Sigmoid colon (tissue), 4 donors: ENCODE measurements at regions not wholly inside any gene's neighbourhood (a gene's known extent, or its start where the extent isn't known, plus 50 kb on each side); places are given as distances from the start of the nearest gene placed in this dataset.

Source experiments
- CTCF ChIP-seq, 4 experiments: fragments of 450-650 bp in 3 of 4; fragments of 200-600 bp in 1 of 4; IDR thresholded peaks; one replicate each; pipeline ENCODE4 v1.5.1; 2016 to 2019; ENCODE audit warnings: antibody characterized with exemption in 4 of 4, mild to moderate bottlenecking in 3 of 4, moderate library complexity in 2 of 4
- EP300 ChIP-seq, 4 donors: sonication (generic); formaldehyde crosslinking; IDR thresholded peaks; one replicate each; pipeline ENCODE4 v1.6.1; 2017; ENCODE audit warnings: antibody characterized with exemption in 4 of 4
- POLR2A ChIP-seq, 2 donors: fragments of 450-650 bp; IDR thresholded peaks; one replicate each; pipeline ENCODE4 v1.6.1; 2016; ENCODE audit warnings: antibody characterized with exemption in 2 of 2, mild to moderate bottlenecking in 2 of 2, moderate library complexity in 2 of 2
- POLR2AphosphoS5 ChIP-seq, 4 donors: sonication (generic); formaldehyde crosslinking; IDR thresholded peaks; one replicate each; pipeline ENCODE4 v1.6.1; 2017; ENCODE audit warnings: antibody characterized with exemption in 4 of 4

GRCh38 chr19:31979362-31979761 is 366.0 kb upstream of the ZNF507 start:
- TF ChIP-seq CTCF (IDR thresholded peaks at IDR 0.05) (no peak), POLR2A (IDR thresholded peaks at IDR 0.05) (no peak), POLR2AphosphoS5 (IDR thresholded peaks at IDR 0.05) (no peak), EP300 (IDR thresholded peaks at IDR 0.05) (no peak)
